Mammary epithelial cell (primary cell): ENCODE measurements at regions not wholly inside any gene's neighbourhood (a gene's known extent, or its start where the extent isn't known, plus 50 kb on each side); places are given as distances from the start of the nearest gene placed in this dataset.

Experiments
- CTCF ChIP-seq, 2 donors: IDR thresholded peaks in 1 of 2; conservative IDR thresholded peaks in 1 of 2; 2 replicates each; pipeline ENCODE4 v1.5.1; 2011 to 2012; ENCODE audit warnings: inconsistent platforms in 2 of 2, low read length in 2 of 2, mild to moderate bottlenecking in 2 of 2, control low read depth in 1 of 2, low read depth in 1 of 2; ENCODE audit not compliant: insufficient read depth in 1 of 2; ENCODE audit errors: extremely low read depth in 1 of 2
- EZH2 ChIP-seq: IDR thresholded peaks from 2 replicates; pipeline ENCODE4 v1.6.1; 2012; ENCODE audit warnings: low read length, inconsistent platforms, borderline replicate concordance

DNA sequence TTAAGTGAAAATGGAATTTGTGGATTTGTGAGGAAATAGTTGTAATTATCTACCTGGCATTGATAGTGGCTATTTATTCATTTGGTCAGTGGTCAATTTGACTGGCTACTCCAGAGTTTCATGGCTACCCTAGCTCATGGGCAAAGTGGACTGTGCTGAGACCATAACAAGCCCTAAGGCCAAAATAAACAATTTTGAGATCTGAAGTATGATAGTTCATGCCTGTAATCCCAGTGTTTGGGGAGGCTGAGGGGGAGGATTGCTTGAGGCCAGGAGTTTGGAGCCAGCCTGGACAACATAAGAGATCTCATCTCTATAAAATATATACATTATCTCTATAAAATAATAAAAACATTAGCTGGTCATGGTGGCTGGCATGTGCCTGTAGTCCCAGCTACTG lies 311.7 kb downstream of the HIVEP2 start:
- TF ChIP-seq CTCF (conservative IDR thresholded peaks at IDR 0.05 in 1 of 2, IDR thresholded peaks at IDR 0.05 in 1 of 2; ENCODE audit: extremely low read depth in 1 of 2, insufficient read depth in 1 of 2, low read depth in 1 of 2, low read length in 2 of 2) = no peak
- no peak for TF ChIP-seq EZH2
